HT-29 (cell line): ENCODE measurements at regions not wholly inside any gene's neighbourhood (a gene's known extent, or its start where the extent isn't known, plus 50 kb on each side); places are given as distances from the start of the nearest gene placed in this dataset. TPM values are rescaled to one million over a fixed set of nuclear protein-coding genes. Genes with fewer than 3 reads are reported as not detected.

Source experiments
- DNase-seq: peaks from one replicate; pipeline ENCODE4 v3.0.0-alpha.2; 2015; ENCODE audit warnings: low spot score
- small RNA-seq: library from RNA; depleted of rRNA; stranded (forward); fragments of <200 nt; gene quantifications from one replicate; pipeline ENCODE3, GENCODE V24; 2014

DNA sequence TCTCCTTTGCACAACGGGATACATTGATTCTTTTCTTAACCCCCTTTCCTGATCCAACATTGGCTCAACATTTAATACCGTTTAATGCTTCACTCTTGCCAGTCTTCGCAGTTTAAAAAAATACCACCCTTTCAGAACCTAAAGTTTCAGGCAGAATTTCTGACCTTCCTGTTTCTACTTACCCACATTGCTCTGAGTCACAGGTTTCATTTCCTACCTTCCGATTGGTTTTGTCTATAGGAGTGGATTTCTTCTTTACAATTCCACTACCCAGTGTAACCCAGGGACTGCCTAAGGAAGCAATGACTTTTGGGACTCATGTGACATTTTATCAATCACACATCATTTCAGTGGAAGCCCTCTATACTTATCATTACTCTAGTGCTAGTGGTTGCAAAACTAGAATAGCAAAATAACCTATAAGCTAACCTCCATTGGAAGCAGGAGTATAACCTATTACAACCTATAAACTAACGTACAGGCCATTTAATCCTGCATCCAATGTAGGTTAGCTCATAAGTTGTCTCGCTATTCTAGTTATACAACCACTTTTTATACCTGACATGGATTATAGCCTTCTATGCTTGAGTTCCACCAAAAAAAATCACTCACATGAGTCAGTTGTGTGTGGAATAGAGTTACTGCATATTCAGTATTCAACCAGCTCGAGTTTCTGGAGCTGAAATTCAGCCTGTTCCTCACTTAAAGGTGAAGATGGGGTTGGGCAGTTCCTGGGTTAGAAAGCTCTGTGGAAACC is 64.9 kb upstream of the KITLG start:
- DNase-seq: no peak

GRCh38 chr12:88643685-88644084 is 63.4 kb upstream of the KITLG start:
- DNase-seq: no peak

DNA sequence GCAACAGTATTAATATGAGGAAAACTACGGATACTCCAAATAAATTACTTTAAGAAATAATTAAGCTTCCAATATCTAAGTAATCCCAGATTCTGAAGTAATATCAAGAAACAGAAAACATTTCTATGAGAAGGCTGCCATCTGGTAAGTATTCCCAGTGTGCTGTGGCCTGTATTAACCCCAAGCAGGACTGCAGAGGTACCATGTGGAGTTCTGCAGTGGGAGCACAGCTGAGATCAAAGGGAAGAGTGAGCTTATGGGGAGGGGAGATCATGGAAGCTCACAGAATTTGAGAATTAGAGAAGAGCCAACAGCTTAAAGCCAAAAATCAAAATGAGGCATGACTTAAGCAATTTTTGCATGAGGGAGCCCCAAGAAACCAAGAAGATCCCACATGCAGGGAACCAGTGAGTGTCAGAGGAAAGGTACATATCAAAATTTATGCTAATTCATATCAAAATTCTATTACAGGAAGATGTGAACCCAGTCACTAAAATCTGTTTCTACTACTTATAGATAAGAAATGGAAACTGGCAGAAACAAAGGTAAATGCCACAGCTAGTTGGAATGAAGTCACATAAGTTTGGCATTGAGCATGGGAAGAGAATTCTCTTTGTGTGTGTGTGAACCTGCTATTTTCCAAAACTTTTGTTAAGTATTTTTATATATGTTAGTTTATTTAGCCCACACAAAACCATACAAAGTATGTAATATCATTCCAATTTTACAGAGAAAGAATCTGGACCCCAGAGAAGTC is 62.6 kb upstream of the KITLG start:
- no peak for DNase-seq

DNA sequence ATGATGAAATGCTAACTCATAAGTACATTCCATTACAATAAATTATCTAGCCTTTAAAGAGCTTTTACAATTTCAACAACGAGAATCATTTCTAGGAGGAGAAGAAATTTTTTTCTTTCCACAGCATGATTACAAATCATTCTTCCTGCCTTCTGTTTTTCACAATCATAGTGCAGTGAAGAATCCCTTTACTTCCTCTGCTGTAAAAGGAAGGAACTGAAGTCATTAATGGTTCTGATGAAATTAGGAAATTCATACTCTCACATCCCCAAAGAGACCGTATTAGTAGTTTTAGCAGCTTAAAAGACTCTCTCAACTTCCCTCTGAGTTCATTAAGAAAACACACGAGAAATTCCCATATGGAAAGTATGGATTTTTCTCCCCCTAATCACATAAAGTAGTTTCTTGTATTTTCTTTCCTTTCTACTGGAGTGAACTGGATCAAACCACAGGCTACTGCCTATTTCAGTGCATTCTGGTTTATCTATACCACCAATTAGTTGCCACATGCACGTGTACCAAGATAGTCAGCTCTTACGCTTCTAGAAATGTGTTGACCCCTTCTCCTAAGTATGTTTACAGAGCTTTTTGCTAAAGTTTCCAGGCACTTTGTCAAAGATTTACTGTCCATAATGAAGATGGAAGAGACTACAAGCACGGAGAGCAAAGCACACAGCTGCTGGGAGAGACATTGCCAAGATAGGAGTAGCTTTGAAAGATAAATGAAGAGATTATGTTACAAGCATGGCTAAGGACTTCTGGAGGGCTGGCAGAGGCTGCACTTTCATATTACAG is 58.9 kb upstream of the KITLG start:
- no peak for DNase-seq

DNA sequence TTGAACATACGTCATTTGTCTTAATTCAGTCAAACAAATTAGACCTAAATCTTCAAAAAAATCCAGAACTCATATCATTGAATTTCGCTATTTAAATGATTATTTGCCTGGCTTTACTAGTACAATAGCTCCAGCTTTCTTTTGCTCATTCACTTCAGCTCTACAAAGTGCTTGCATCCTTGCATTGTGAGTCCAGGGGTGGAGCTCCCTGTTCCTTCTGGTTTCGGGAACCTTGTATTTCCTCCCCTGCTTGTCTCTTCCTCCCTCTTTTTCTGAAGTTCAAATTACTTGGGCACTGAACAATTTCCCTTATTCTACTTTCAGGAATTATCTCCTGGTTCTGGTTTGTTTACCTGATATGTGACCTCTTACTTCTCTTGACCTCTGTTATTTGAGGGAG is 58.1 kb upstream of the KITLG start:
- DNase-seq: no peak

DNA sequence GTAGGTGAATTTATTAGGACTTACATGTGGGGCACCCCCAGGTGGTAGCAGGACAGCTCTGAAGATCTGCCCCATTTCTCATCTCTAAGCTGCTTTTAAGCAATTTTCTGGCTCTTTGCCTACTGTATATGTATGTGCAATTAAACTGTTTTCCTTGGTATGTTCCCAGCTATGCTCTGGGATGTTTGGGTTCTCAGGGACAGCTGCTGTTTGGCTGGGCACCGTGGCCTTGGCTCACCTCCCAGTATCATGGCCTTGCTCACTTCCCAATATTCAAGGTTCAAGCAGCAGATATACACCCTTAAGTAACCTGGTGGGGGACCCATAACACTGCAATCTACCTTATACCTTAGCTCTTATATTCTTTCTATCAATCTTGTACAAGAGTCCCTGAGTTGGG is 53.7 kb upstream of the KITLG start:
- no peak for DNase-seq

DNA sequence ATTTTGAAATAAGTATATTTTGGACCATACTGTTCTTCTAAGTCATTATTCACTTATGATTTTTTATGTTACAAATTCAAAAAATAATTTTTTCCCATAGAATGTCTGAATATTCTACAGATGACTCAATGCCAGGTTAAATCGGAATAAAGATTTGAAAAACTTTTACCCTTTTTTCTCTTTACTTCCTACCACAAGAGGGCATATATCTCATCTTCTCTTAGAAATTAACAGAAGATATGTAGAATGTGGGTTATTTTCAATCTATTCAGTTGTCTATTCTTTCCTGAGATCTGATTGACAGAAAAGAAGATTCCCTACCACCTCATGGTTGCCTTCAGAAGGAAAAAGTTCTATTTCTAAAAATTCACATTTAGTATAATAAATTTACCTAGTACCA is 53.0 kb upstream of the KITLG start:
- peak; percentile 19 for DNase-seq

DNA sequence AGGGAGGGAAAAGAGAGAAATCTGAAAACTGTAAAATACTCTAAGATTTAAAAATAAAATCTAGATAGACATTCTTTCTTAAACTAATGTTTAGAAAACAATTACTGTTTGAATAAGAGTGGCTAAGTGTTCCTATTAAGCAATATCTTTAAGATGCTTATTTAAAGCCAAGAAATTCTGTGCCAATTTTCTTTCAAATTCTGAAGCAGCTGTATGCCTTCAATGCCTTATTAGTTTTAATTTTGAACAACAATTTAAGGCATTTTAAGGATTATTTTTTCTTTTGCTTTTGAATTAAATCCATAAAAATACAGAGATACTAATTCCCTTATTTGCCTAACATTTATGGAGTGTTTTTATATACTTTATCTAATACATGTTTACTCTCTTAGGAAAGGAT is 50.3 kb upstream of the KITLG start:
- no peak for DNase-seq

Small RNA genes in the stretch of these regions (small RNA-seq; reads per million reads assigned to genes)
- not detected for gene RNU7-120P
